NCI-H510A (cell line): ENCODE measurements at regions not wholly inside any gene's neighbourhood (a gene's known extent, or its start where the extent isn't known, plus 50 kb on each side); places are given as distances from the start of the nearest gene placed in this dataset.

Source experiments
- DNase-seq: peaks from one replicate; lab custom pipeline; 2025; lab: John Stamatoyannopoulos, UW

DNA sequence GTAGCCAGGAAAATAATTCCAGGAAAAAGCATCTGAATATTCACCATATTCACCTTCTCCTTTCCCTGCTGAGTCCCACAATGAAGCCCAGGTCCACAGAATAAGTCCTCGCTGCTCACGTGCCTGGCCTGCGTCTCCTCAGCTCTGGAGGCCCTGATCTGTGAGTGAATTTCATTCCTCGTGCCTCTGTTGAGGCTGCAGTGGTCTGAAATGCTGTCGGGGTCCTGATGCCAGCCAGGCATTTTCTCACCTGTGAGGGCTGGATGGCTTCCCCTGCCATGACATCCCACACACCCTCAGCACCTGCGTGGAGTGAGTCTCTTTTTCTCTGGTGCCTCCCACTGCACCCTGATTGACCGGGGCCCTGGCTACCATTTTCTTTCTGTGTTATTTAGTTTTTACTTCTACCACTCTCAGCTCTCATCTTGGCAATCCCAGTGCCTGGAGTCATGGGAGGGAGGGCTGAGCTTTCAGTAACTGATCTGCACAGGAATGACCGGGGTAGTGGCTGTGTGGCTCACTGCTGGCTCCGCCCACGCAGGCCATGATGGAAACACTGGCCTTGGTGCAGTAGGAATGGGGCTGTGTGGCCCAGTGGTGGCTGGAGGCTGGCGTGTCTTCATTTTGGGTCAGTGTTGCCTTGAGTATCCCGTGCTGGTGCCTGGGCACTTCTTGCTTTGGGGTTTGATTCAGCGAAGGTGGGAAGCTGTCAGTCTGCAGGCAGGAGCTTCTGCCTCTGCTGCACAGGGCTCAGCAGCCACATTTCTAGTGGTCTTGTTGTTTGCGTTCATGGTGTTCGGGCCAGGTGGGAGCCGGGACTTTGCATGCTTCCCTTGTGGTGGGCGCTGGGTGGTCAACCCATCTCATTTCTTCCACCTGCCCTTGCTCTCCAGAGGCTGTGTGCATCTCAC is 807.2 kb downstream of the TBC1D22A start:
- no peak for DNase-seq

DNA sequence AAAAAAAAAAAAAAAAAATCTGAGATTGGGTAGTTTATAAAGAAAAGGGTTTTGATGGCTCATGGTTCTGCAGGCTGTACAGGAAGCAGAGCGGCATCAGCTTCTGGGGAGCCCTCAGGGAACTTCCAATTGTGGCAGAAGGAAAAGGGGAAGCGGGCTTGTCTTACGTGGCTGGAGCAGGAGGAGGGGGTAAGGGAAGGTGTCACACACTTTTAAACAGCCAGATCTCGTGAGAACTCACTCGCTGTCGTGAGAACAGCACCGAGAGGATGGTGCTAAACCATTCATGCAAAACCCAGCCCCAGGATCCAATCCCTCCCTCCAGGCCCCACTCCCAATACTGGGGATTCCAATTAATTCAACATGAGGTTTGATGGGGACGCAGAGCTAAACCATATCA is 806.2 kb downstream of the TBC1D22A start:
- DNase-seq: no peak

DNA sequence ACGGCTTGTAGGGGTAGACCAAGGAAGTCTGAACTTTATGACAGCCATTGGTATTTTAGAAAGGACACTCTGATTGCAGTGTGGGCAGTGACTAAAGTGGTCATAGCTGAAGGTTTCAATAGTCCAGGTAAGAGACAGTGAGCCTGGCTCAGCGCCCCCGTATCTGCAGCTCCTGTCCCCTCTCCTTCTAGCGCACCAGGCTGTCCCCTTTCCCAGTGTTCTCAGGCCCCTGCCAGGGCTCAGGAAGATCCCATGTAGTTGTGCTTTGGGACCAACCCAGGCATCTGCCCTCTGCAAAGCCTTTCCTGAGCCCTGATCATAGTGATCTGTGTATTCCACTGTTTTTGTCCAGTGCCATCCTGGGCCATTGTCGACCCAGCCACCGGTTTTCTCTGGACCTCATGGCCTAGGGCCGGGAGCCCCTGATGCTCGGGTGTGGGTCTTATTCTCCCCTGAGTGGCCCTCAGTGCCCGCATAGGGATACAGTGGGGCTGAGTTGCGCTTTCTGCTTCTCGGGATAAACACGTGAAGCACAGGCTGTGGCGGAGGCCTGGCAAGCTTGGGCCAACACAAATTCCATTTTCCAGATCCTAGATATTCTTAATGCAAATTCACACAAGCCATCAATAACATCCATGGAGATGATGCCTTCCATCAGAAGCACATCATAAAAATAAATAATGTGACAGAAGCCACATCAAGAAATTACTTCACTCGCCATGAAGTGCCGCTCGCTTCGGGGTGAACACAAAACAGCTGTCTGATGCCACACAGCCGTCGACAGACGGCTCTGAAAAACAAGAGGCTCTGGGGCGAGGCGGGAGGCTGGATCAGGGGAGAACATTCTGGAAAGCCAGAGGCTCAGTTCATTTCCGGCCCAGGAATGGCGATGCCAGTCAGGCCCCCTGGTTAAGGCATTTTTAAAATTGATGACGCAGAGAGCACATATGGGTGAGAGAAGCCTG is 805.0 kb downstream of the TBC1D22A start:
- DNase-seq: no peak

DNA sequence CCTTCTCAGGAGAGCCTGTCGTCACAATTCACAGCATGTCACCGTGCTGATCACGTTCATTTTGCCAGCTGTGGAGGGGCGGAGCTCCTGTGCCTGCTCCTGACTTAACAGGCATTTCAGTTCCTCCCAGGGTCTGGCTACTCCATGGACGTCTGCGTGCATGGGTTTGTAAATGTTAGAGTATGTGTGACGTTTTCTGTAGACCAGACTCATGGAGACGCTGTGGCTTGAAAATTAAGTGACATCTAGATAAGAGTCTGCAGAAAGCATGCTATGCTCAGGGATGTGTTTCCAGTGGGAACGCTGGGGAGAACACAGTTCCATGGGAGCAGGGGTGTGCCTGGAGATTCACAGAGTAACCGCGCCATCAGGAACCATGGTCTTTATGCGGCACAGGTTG is 804.0 kb downstream of the TBC1D22A start:
- DNase-seq: no peak

DNA sequence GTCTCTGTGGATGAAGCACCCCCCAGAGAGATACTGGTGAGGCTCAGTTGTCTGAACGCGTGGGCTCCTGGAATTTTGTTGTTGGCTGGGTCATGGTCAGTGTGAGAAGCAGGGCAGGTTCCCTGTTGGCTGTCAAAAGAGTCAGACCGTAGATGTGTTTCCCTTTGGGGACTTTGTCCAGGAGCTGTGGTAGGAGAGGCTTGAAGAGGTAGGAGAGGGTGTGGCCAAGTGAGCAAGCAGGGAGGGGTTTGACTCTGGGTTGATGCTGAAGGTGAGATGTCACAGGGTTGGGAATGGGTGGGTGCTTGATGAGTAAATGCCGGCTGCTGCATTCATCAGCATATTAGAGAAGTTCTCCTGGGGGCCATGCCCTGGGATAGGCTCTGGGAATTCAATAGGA is 803.2 kb downstream of the TBC1D22A start:
- no peak for DNase-seq

DNA sequence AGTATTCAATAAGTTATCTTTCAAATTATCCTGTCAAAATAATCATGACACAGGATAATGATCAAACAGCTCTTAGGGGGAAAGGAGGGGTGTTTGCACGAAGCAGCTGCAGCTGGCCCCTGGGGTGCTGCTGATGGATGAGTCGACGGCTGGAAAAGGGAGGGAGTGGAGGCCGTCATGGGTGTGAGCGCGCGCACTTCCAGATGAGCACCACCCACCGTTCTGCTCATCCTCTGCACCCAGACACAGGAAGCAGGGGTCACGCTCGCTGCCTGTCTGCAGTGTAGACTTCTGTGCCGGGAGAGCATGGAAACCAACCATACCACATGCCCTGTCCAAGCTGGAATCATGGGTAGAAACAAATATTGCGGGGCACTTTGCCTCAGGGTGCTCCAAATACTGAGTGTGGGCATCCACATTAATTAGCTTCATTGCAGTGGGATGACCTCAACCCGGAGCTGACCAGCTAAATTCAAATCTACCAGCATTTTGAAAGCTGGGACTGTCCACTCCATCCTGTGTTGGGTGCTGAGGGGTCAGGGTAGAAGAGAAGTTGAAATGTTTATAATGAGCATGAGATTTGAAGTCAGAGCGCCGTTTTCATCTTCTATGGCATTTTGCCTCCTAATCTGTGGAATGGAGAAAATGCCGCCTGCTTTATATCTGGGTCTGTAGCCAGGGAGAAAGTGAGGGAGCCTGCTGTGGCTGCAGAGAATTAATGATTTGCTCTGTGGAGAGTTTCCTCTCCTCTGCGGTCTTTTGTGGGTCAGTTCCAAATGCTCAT is 802.4 kb downstream of the TBC1D22A start:
- DNase-seq: peak; percentile 61

DNA sequence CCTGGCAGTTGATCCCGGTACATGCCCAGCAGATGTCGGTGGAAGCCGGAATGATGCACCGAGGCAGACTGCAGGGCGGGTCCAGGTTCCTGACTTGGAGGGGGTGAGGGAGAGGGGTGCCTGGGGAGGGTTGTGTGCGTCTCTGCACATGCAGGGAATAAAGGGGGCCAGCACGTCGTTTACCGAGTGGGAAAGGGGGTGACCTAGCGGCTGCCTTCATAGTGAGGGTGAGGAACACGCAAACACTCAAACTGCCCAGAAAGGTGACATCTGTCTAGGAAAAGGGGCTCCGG is 801.7 kb downstream of the TBC1D22A start:
- no peak for DNase-seq

DNA sequence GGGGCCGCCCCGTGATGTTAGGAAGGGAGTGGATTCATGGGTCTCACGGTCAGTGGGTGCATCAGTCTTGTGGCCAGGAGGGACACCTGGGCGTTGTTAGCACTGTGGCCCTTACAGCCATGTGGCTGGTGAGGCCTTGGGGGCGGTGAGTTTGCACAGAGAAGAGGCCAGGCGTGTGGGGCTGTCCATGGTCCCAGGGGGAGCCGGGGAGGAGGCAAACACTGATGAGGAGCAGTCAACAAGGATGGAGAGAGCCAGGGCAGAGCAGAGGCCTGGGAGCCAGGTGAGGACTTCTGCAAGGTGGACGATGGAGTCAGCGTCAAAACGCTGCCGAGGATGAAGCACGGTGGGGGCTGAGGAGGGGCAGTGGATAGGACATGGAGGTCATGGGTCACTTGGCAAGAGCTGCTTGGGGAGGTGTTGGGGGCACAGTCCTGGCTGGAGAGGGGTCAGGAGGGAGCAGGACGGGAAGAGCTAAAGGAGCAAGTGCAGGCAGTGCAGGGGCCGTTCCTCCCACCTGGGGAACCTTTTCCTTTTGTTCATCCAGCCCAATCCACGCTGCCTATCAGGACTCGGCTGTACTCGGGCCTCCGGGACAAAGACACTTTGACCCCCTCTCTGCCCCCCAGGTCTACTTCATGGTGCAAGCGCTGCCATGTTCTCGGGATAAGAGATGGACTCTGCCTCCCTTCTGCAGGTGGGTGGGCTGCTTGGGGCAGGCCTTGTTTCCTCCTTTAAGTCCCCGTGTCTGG is 801.1 kb downstream of the TBC1D22A start:
- no peak for DNase-seq

DNA sequence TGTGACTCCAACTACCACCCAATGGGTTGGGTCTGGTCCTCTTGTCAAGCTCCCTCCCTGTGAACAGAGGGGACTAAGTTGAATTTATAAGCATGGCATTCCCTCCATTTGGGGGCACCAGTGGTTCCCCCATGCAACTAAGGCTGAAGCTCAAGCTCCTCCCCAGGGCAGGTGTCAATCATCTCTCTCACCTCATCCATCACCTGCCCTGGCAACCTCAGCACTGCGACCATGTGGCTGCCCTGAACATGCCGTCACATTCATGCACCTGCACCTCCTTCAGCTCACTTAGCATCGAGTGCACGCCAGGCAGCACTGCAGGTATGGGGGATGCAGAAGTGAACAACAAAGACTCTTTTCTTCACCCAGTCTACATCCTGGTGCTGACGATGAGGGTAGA is 799.3 kb downstream of the TBC1D22A start:
- no peak for DNase-seq

DNA sequence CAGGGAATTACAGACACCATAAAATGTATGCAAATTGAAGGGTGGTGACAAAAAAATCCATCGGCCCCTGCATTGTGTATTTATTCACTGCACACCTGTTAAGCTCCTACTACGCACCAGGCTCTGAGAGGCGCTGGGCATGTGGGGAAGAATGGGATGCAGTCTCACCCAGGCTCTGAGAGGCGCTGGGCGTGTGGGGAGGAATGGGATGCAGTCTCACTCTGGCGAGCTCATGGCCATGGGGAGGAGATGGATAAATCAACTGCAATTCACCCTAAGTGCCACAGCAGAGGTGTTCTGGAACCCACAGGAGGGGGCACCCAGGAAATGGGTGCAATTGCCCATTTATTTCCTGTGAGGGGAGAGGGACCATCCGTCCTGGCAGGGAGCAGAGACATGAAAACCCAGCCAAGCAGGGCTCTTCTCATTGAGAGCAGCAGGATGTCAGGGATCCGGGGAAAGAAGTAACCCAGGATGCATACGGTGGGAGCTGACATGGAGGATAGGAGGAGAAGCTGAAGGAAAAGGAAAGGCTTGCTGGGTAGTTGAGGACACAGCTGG is 798.7 kb downstream of the TBC1D22A start:
- DNase-seq: no peak

DNA sequence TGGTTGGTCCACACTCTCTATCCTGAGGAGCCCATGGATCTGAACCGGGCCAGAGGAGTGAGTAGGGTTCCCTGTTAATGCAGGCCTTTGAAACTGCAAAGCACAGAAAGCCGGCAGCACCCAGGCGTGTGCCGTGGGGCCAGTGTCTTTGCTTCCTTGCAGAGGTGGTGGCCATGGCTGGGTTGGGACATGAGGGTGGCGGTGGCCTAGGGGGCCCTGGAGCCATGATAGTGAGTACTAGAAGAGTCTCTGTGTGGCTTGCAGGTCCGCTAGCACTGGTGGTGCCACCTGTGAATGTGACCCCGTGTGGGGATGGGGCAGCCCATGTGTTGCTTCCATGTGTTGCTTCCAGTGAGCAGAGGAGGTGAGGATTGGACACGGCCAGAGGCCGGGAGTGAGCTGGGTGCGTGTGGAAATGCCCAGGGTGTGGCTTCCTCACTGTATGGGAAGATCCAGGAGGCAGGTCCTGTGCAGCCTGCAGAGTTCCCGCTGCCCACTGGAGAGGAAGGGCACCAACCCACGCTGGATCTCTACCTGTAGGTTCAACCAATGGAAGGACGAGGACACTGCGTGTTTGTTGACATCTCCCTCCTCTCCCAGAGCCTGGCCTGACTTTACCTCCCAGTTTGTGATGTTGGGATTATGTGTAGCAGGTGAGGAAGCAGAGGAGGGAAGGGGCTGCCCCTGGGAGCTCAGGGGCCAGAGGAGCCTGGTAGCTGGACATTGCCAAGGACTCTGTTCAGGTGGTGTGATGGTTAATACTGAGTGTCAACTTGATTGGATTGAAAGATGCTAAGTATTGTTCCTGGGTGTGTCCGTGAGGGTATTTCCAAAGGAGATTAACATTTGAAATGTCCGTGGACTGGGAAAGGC is 796.6 kb downstream of the TBC1D22A start:
- DNase-seq: no peak

DNA sequence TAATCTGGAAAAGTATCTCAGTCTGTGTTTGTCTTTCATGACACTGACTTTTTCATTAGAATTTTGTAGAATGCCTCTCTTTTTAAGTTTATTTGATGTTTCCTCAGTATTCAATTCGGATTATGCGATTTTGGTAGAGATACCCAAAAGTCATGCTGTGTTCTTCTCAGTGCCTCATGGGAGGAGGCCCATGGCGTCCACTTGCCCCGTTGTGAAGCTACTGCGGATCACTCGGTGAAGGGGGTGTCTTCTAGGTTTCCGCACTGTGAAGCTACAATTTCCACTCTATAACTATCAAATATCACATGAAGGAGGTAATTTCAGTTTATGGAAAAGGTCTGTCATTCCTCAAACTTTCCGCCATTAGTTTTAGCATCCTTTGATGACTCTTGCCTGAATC is 794.0 kb downstream of the TBC1D22A start:
- DNase-seq: no peak

DNA sequence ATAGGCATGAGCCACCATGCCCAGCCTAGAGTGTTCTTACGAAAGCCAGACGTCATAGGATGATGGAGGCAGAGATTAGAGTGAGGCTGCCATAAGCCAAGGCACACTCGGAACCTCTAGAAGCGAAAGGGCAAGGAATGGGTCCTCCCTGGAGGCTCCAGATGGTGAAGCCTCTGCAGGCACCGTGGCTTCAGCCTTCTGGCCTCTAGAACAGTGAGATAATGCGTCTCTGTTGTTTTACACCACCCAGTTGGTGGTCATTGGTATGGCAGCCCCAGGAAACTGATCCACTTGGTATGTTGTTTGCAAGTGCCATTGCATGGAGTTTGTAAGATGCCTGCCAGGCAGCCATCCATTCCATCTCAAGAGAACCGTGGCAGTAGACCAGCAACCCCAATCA is 791.0 kb downstream of the TBC1D22A start:
- no peak for DNase-seq

DNA sequence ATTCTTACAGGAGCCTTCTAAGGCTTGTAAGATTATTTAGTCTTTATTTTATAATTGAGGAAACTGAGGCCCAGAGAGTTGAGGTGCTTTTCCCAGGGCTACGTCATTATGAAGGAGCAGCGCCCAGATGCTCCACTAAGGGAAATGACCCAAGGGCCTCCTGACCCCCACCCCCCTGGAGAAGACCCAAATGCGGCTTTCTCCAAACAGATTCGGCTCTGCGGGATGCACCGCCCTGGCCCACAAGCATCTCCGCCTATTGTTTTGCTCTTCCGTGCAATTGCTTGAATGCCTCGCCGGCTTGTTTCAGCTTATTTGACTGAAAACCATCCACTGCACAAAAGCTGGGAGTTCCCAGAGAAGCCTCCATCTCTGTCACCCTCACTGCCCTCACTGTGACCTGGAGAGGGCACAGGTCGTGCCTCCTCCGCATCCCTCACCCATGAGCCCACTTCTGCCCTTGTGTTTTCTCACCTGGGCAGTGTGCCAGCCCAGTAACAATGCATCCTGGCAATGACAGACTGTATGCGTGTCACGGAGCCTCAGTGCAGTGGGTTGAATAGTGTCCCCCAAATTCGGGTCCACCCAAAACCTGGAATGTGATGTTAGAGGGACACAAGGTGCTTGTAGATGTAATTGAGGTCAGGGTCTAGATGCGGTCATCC is 790.2 kb downstream of the TBC1D22A start:
- no peak for DNase-seq

DNA sequence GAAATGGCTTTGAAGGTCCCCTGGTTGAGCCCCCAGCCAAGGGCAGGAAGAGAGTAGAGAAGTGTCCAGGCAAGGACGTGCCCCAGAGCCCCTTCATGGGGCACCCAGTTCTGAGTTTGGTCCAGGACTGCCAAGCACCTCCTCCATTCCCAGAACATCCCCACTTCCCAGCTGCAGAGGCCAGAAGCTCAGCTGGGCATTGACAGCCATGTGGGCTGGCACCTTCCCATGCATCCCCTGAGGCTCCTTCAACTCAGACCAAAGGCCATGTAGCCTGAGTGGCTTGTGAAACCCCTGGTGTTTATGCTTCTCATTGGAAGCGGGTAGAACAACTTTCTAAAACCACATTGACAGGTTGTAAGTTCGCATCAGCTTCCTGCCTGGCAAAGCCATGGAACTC is 789.6 kb downstream of the TBC1D22A start:
- DNase-seq: no peak

DNA sequence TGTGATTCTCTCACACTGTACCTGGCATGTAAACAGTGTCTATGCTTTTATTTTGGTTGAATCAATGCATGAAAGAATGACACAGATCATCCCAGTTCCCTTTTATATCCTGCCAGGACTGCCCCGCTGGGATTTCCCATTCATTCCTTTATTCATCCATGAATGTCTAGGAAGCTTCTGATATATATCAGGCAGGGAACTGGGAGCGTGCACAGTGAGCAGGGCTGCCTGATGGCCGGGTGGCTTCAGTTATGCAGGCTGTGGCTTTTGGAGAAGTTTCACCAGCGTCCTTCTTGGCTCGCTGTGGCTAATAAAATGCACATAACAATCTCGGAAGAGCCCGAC is 789.0 kb downstream of the TBC1D22A start:
- no peak for DNase-seq

DNA sequence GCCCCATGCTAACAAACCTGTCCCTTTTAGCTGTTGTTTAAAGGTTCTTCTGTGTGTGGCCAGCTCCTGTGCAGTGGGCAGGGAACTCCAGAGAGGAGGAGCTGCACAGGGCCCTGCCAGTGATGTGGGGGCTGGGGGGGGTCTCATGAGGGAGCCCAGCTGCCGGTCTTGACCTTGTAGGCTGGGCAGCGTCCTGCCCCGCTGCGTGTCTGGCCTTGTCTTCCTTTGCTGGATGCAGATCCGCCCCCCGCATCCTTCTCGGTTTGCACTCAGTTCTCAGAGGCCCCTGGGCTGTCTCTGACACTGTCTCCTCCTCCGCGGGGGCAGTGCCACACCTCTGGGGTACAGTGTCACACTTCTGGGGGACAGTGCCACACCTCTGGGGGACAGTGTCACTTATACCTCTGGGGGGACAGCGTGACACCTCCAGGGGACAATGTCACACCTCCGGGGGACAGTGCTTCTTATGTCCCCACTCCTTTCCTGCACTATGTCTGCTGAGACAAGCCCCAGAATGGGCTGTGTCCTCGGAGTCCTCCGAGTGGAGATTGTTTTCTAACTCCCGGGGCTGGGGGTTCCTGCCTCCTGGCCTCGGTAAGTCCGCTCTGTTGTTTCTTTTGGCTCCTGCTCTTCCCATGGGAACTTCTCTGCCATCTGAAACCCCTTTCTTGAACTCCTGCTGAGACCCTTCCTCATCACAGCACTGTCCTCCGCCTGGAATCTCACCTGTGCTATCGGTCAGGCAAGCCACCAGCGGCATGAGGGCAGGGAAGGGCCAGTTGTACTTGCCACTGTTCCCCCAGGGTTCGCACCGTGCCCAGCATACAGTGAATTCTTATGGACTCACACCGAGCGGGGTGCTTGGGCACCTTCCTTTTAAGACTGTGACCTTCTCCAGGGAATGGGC is 788.3 kb downstream of the TBC1D22A start:
- DNase-seq: no peak

DNA sequence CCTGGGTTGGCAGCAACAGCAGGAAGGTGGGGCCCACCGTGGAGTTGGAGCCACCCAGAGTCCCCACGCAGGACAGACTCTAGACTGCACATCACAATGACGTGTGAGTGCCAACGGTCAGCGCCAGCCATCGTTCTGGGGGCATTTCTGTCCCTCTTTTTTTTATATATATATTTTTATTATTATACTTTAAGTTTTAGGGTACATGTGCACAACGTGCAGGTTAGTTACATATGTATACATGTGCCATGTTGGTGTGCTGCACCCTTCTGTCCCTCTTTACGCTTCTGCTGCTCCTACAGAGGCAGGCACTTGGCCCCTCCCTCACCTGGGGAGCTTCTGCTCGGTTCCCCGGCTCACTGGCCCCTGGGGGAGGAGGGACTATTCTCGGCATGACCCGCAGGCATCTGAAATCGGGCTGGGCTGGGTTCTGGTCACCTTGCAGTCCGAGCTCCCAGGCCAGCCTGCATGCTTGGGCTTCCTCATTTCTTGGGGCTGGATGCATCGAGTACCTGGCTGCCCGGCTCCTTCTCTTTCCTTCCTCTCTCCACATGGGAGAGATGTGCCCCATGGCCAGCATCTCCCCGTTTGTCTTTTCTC is 787.4 kb downstream of the TBC1D22A start:
- DNase-seq: no peak
